ENCODE measurements at regions not wholly inside any gene's neighbourhood (a gene's known extent, or its start where the extent isn't known, plus 50 kb on each side); places are given as distances from the start of the nearest gene placed in this dataset.
"Not testable (repeated sequence)": the region's sequence is repeated elsewhere in the genome, so short reads cannot be mapped to it uniquely, and the experiment has no call there.

DNA sequence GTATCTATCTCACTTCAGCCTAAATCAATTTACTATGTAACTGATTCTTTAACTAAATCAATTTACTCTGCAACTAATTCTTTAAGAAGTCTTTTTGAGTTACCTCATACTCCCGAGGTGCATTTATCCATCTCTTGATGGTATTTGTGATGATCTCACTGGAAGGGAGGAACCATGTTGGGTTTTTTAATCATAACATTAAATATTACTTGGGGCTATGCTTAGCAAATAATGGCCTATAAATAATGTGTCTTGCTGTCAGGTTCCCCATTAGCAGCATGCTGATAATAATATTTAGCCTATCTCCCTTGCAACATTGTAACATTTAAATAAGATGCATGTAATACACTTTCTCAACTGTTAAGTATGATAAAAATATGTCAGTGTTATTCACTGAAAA lies 411.3 kb downstream of the SLITRK1 start:
- DNase-seq = no peak

DNA sequence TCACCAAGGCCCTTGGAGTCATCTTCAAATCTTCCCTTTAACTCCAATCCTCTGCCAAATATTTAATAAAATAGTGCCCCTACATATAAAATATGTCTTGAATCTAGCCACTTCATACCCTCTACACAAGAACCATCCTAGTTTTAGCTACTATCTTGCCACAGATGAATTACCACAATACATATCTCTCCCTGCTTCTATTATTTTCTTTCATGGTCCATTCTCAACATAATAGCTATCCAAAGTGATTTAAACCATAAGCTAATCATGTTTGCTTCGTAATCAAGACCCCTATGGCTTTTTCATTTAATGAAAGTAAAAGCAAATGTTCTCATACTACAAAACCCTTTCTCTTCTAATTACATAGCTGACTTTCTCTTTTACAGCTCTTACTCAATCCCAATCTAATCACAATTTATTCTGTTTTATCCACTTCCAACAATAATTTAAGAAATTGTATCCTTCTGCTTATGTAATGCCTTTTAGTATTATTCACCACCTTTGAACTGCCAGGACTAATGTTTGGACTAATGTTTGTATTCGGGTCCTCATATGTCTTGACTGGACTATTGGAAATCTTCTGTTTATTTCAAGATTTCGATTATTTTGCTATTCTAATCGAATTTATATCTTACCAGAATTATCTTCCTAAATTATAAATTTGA lies 412.0 kb downstream of the SLITRK1 start:
- DNase-seq = no peak

DNA sequence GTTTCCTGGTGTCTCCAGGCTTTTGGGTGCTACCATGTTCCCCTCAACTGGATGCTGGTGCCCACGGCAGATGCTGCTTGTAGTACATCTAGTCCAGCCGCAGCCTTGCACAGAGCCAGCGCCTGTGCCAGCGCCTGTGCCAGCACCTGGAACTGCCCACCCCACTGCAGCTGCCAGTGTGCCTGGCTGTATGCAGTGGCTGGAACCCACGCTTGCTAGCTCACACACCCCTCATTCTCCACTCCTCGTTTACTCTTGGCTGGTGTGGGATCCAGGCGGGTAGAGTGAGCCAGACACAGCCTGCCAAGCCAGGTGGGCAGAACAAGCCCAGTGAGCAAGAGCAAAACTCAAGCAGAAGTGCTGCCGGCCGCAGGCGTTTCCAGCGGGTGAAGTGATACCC lies 428.6 kb downstream of the SLITRK1 start:
- no peak for DNase-seq

DNA sequence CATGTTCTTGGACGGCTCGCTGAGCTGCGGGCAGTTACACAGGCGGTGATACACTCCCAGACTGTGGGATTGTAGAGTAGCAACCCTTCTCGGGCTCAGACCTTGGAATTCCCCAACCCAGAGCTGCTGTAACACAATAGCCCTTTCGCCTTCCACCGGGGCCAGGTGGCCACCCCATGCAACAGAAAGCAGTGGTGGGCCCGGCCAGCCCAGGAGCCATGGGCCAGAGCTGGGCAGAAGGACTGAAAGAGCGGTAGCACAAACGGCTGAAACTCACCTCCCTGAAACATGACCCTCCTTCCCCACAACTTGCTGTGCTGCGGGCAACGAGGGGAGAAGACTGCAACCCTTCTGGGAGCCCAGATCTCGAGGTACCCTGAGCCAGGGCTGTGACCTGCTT lies 429.0 kb downstream of the SLITRK1 start:
- DNase-seq = no peak

DNA sequence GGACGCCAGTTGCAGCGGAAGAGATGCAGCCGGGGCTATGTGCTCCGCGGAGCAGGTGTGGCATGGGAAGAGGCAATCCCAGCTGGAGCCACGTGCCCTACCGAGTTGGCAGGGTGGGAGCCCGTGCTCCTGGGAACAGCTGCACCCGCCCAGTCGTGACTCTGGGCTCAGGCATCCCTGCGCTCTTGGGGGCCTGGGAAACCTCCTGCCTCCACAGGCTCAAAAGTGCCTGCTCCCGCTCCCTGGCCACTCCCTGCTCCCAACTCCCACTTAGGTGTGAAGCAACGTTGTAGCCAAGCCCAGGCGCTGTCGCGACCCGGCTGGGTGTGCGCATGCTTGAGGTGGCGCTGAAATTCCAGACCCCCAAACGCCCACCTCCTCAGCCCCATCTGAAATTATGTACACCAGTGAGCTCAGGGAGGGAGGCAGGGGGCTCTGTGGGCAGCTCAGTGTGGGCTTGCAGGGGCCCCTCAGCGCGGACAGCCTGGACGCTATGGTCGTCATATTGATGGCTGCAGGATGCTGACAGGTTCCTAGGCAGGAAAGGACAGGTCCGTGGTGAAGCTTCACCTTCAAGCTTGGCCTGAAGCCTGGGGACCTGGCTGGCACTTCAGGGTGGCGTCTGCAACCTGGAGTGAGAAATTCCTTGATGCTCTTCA lies 429.9 kb downstream of the SLITRK1 start:
- DNase-seq = no peak

DNA sequence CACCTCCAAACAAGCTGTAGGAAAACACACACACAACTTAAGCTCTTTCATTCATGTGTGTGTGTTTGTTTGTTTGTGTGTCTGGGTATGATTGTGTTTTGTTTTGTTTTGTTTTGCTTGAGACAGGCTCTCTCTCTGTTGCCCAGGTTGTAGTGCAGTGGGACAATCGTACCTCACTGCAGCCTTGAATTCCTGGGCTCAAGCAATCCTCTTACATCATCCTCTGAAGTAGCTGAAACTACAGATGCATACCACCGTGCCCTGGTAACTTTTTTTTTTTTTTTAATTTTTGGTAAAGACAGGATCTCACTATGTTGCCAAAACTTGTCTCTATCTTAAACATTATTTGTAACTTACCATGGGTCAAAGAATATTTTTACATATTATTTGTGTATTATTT lies 431.7 kb downstream of the SLITRK1 start:
- no peak for DNase-seq

DNA sequence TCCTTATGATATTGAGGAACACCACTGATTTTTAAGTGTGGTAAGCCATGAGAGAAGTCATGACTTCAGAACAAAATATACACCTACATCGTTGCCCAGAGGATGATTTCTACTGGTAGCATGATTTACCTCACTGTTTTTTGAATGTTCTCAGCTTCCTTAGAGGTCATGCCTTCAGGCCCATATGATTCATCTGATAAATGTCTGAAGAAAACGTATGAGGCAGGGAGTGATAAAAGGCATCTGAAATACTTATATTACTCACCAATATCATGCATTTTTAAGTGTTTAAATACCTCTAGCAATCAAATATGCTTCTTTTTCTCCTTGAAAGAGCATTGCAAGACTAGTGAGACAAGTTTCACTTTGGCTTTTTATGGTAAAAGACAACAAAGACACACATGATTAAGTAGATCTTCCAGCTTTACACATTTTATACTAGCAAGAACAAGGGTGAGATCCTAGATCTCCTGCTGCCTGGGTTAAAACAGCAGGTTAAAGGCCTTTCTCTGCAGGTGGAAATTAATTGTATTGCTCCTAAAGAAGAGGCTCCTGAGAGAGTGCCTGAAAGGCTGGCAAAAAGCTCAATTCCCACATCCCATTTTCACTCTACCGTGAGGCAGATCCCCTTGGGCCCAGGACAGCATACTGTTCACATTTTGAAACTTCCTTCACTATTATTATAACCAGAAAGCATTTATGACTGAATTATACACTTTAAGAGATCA lies 432.4 kb downstream of the SLITRK1 start:
- no peak for DNase-seq

DNA sequence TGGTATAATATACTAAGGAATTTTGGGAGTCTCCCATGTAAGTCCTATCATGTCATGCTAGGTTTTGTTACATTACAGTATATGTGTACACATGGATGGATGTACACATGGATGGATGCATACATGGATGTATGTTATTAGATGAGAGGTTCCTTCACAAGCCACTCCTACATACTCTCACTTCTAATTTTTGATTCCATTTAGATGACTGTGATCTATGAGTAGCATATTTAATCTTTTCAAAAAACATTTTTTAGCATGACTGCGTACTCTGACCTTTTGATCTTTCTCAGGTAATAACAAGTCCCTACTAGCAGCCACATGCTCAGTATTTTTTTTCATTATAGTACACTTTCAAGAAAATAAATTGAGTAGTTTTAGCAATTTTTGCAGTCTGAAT lies 441.8 kb downstream of the SLITRK1 start:
- DNase-seq = no peak

DNA sequence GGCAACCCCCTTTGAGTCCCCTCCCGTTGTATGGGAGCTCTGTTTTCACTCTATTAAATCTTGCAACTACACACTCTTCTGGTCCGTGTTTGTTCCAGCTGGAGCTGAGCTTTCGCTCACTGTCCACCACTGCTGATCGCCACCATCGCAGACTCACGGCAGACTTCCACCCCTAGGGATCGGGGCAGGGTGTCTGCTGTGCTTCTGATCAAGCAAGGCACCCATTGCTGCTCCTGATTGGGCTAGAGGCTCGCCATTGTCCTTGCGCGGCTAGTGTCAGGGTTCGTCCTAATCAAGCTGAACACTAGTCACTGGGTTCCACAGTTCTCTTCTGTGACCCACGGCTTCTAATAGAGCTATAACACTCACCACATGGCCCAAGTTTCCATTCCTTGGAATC lies 442.8 kb downstream of the SLITRK1 start:
- not testable (repeated sequence) for DNase-seq

DNA sequence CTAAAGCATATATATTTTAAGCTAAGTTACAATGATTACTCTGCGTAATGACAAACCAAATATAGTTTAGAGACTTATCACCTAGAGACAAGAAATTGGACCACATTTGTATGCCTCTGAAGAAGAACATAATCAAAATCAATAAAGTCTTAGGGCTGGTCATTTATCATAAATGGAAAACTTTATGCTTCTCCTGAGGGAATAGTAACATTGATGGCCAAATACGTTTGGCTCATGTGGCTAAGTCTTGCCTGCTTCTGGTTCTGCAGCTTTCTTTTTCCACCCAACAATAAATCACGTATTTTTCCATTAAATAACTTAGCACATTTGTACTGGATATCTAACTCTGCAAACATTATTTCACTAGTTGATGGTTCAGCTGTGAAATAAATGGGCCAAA lies 458.4 kb downstream of the SLITRK1 start:
- no peak for DNase-seq

DNA sequence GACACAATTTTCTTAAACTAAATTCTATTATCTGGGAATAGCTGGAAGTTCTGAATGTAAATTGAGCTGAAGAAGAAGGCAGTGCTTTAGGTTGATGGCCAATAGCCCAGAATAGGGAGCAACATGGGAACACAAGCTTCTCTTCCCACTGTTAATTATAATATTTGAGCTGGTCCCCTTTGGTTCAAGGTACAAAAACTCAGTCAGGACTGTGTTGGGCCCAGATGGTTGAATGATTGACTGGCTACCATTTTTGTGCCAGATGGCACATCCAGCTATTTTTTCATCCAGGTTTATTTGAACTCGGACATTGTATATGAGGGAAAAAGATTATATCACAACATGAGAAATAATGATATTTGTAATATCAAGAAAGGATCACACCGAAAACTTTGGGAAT lies 458.9 kb downstream of the SLITRK1 start:
- no peak for DNase-seq

DNA sequence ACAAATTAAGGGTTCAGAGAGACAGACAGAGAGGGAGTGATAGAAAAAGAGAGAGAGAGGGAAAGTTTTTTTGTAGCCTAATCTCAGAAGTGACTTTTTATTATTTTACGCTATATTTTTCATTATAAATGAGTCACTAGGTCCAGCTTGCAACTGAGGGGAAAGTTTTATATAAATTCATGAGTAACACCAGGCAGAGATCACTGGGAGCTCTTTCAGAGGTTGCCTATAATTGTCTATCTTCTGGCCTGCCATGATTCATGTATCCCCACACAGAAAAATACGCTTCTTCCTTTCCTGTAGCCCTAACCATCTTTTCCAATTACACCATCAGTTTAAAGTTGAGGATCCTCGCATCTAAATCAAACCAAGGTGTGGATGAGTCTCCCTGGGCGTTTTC lies 467.9 kb downstream of the SLITRK1 start:
- DNase-seq = no peak

DNA sequence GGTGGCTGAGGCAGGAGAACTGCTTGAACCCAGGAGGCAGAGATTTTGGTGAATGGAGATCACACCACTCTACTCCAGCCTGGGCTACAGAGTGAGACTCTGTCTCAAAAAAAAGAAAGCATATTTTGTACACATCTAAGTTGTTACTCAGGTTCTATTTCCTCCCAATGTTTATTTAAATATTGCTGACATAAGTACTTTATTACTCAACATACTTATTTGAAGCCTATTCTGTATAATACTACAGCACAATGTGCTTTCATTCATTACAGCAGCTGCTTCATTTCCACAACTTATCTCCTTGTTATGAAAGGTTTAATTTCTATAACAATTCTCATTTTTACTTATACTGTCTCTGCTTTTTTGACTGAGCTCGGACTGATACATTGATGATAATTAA lies 495.7 kb downstream of the SLITRK1 start:
- DNase-seq = no peak

DNA sequence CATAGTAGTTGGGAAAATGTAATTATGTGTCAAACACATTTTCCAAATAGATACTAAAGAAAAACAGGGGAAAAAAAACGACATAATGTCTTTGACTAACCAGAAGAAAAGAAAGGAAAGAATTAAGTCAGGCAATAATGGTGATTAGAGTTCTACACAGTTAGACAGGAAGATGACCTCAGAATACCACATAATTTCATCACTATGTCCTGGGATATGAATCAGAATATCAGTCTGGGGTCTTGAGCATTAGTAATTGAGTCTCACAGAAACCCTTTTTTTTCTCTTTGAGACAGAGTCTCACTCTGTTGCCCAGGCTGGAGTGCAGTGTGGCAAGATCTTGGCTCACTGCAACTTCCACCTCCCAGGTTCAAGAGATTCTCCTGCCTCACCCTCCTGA lies 503.4 kb downstream of the SLITRK1 start:
- DNase-seq = no peak

DNA sequence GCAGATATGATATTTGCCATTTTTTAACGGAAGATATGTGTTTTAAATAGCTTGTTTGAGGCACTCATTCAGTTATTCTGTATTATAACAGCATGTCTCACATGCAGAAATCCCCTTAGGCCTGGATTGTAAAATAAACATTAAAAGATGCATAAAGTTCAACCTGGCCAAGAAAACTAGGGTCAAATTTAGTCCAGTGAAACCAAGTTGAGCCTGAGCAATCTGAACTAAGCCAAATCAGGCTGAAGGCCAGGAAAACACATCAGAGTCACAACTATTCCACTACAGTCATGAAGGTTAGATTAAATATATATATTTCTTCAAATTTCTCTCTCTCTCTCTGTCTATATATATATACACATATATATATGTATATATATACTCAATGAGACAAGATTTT lies 504.8 kb downstream of the SLITRK1 start:
- DNase-seq = no peak

DNA sequence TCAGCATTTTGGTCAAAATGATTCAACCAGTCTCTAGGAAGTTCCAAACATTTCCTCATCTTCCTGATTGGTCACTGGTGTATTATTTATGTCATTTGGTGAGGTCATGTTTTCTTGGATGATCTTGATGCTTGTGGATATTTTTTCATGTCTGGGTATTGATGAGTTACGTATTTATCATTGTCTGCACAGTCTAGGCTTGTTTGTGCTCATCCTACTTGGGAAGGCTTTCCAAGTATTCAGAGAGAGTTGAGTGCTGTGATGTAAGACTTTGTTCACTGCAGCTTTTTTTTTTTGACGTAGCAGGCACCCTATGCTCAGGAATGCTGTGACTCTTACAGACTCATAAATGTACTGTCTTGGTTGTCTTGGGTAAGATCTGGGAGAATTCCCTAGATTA lies 509.5 kb downstream of the SLITRK1 start:
- DNase-seq = no peak

DNA sequence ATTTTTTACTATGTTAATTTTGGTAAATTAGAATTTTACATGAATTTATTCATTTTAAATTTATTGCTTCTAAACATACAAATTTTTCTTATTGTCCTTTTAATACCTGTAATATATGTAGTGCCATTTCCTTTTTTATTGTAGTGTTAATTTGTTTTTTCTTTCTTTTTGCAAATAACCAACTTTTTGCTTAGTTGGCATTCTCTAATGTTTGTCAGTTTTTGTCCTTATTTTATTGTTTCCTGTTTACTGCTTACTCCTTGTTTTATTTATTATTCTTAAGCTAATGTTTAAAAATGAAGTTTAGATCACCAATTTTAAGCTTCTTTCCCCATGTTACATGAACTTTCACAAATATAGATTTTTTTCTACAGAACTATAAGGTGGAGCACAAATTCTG lies 516.6 kb downstream of the SLITRK1 start:
- no peak for DNase-seq

DNA sequence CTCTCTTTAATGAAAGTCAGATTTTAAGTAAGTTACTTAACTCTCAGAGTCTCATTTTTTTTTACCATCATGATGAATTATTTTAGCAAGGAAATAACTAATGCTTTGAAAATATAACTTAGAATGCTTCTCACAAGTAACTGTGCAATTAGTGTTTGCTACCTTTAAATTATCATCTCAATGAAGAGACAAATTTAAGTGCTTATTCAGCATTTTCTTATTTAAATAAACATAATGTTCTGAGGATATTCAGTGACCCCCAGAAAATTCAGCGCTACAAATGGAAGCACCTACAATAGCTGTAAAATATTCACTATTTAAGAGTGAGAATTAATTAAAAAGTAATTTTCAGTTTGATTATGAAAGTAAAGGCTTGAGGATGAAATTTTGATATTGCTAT lies 527.2 kb downstream of the SLITRK1 start:
- DNase-seq = no peak

DNA sequence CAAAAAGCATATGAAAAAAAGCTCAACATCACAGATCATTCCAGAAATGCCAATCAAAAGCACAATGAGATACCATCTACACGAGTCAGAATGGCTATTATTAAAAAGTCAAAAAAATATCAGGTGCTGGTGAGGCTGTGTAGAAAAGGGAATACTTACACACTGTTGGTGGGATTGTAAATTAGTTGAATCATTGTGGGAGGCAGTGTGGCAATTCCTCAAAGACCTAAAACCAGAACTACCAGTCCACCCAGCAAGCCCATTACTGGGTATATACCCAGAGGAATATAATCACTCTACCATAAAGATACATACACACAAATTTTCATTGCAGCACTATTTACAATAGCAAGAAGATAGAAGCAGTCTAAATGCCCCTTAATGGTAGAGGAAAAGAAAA lies 529.9 kb downstream of the SLITRK1 start:
- no peak for DNase-seq

DNA sequence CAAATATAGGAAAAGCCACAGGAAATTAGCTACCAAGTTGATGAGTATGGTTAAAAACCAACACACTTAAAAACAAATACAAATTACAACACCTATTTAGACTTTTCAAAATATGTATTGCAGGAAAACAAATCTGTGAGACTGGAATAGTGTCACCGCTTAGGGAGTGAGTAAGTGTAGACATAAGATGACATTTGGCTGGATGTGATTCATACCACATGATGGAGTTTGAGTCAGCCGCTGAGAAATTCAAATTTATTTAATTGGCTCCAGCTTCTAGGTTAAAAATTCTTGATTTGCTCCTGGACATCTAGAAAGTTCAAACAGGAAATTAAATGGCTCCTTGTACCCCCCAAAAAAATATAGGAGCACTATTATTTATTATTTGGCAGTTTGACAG lies 531.7 kb downstream of the SLITRK1 start:
- no peak for DNase-seq

DNA sequence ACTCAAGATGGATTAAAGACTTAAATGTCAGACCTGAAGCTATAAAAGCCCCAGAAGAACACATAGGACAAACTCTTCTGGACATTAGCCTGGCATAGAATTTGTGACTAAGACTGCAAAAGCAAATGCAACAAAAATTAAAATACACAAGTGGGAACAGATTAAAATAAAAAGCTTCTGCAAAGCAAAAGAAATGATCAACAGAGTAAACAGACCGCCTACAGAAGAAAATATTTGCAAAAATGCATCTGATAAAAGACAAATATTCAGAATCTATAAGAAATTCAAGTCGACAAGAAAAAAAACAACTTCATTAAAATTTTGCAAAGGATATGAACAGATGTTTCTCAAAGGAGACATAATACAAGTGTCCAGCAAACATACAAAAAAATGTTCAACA lies 537.8 kb downstream of the SLITRK1 start:
- no peak for DNase-seq

DNA sequence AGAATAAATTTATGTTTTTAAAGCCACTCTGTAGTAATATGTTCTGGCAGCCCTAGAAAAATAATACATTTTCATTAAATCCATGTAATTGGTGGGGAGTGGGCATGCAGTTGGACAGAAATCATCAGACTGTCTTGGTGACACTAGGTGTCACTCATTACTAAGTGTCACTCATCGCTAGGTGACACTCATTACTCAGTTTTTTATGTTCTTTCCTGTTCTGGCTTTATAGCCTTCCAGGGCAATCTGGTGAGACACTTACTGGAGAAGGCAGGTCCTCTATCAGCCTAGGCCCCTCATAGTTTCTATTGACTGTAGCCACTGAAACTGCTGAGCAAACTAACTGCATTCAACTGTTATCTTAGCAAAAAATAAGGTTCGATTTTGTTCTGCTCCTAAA lies 542.1 kb downstream of the SLITRK1 start:
- no peak for DNase-seq

DNA sequence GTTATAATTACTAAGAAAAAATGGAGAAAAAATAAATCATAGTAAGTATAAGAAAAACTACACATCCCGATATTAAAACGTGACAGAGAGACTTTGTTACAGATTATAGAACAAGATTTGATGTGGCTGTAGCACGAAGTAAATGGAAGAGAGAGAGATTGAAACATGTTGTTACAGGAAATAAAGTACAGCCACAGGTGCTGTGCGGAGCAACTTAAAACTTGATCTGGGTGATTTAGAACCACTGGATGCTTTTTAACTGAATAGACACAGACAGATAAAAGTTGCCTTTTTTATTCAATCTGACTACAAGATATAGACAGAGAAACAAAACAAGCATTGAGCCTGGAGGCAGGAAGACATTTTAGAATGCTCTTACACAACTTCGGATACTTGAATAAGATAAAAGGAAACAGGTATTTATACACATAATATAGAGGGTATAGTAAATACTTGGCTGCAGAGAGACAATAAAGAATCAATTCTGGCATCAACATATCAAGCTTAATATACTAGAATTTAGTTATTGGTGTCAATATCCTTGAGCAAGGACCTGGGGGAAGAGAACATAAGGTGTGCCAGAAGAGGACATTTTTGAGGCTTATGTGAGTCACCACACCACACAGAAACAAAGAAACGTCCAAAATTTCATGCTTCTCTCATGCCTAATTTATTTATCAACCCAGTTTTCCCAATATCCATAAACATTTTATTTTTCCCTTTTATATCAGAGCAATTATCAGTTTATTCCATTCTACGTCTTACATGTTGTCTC lies 548.5 kb downstream of the SLITRK1 start:
- no peak for DNase-seq

All from left kidney (tissue), 1 donor.